Esophagus muscularis mucosa (tissue), 3 donors: ENCODE measurements at regions not wholly inside any gene's neighbourhood (a gene's known extent, or its start where the extent isn't known, plus 50 kb on each side); places are given as distances from the start of the nearest gene placed in this dataset.

Experiments
- CTCF ChIP-seq, 3 experiments: fragments of 200-600 bp in 2 of 3; fragments of 450-650 bp in 1 of 3; sonication (generic) in 2 of 3; IDR thresholded peaks; one replicate each; pipeline ENCODE4 v1.5.1; 2017 to 2019; ENCODE audit warnings: antibody characterized with exemption in 3 of 3, mild to moderate bottlenecking in 2 of 3, moderate library complexity in 1 of 3
- POLR2A ChIP-seq: fragments of 450-650 bp; IDR thresholded peaks from one replicate; pipeline ENCODE4 v1.6.1; 2017; ENCODE audit warnings: antibody characterized with exemption, moderate library complexity, mild to moderate bottlenecking, low read depth

- no peak for TF ChIP-seq CTCF (IDR thresholded peaks at IDR 0.05)
- no peak for TF ChIP-seq POLR2A
These were observed 1293.9 kb downstream of the JRKL start for GRCh38 chr11:97683733-97684132.
